DND-41 (cell line): ENCODE measurements at regions not wholly inside any gene's neighbourhood (a gene's known extent, or its start where the extent isn't known, plus 50 kb on each side); places are given as distances from the start of the nearest gene placed in this dataset.

ENCODE experiments used
- EZH2 ChIP-seq: IDR thresholded peaks from 3 replicates; pipeline ENCODE4 v1.6.1; 2012; ENCODE audit warnings: borderline replicate concordance, low read depth, mild to moderate bottlenecking, moderate library complexity, low read length, inconsistent platforms; ENCODE audit not compliant: severe bottlenecking
- TF ChIP-seq, protein P1 (sequence below): IDR thresholded peaks from 2 replicates; pipeline ENCODE4 v1.5.1; 2012; ENCODE audit warnings: borderline replicate concordance, low read length, moderate library complexity, mild to moderate bottlenecking; ENCODE audit not compliant: poor library complexity, severe bottlenecking; ENCODE audit errors: extremely low read depth

DNA sequence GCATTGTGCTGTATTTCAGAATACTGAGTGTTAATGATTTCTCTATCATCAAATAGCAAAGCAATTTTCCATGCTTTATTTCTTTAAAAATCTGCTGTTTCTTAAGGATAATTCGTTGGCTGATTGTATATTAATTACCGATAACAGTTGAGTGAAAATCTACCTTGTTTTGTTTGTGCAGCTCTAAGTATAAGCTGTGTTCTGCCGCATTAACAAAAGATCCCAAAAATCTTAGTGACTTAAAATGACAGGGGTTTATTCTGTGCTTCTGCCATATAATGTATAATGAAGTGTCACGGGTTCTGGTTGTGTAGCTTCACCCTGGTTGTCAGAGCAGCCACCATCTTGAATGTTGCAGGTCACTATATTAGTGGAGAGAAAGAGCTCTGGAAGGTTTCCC is 196.1 kb downstream of the ACTR3 start:
- no peak for TF ChIP-seq EZH2
- TF ChIP-seq, protein P1, sequence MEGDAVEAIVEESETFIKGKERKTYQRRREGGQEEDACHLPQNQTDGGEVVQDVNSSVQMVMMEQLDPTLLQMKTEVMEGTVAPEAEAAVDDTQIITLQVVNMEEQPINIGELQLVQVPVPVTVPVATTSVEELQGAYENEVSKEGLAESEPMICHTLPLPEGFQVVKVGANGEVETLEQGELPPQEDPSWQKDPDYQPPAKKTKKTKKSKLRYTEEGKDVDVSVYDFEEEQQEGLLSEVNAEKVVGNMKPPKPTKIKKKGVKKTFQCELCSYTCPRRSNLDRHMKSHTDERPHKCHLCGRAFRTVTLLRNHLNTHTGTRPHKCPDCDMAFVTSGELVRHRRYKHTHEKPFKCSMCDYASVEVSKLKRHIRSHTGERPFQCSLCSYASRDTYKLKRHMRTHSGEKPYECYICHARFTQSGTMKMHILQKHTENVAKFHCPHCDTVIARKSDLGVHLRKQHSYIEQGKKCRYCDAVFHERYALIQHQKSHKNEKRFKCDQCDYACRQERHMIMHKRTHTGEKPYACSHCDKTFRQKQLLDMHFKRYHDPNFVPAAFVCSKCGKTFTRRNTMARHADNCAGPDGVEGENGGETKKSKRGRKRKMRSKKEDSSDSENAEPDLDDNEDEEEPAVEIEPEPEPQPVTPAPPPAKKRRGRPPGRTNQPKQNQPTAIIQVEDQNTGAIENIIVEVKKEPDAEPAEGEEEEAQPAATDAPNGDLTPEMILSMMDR = no peak
